H1 (cell line): ENCODE measurements at regions not wholly inside any gene's neighbourhood (a gene's known extent, or its start where the extent isn't known, plus 50 kb on each side); places are given as distances from the start of the nearest gene placed in this dataset.

Experiments
- CTCF ChIA-PET: fragments of 300-600 bp; sonication (Branson Sonifier 250); formaldehyde crosslinking; loops from one replicate; lab custom pipeline; 2021; ENCODE audit not compliant: partially characterized antibody; lab: Charles Lee
- POLR2A ChIA-PET: fragments of 300-600 bp; sonication (Branson Sonifier 250); formaldehyde crosslinking; loops from one replicate; lab custom pipeline; 2021; ENCODE audit warnings: inconsistent platforms; ENCODE audit not compliant: partially characterized antibody; lab: Charles Lee
- DNase-seq, 2 experiments: peaks; one replicate each; pipeline versions ENCODE4 v3.0.0 to v3.0.0-alpha.2; 2010 to 2022; ENCODE audit warnings: low spot score in 2 of 2, low read depth in 1 of 2, mixed read lengths in 1 of 2
- FAIRE-seq: peaks from 2 replicates; lab custom pipeline; 2011; peaks lifted over from hg19 to GRCh38; lab: Jason Lieb, UNC
- H2AFZ ChIP-seq: 2 replicates; pipeline ENCODE4 v1.8.1; 2012; ENCODE audit warnings: low read length, inconsistent platforms
- H2AK5ac ChIP-seq: 2 replicates; pipeline ENCODE4 v1.6.1; 2013; ENCODE audit warnings: low read depth, low read length
- H2BK120ac ChIP-seq: replicated peaks from 2 replicates; pipeline ENCODE3; 2013; ENCODE audit warnings: low read depth, low read length, inconsistent platforms
- H2BK12ac ChIP-seq: 2 replicates; pipeline ENCODE4 v1.6.1; 2013; ENCODE audit warnings: low read depth, low read length
- H2BK15ac ChIP-seq: 2 replicates; pipeline ENCODE4 v1.6.1; 2013; ENCODE audit warnings: low read length
- H2BK20ac ChIP-seq: 2 replicates; pipeline ENCODE4 v1.6.1; 2013; ENCODE audit warnings: low read length
- H2BK5ac ChIP-seq: 2 replicates; pipeline ENCODE4 v1.6.1; 2013; ENCODE audit warnings: low read depth, low read length
- H3K14ac ChIP-seq: 2 replicates; pipeline ENCODE4 v1.6.1; 2013; ENCODE audit warnings: inconsistent platforms; ENCODE audit not compliant: insufficient read length
- H3K18ac ChIP-seq: 2 replicates; pipeline ENCODE4 v1.6.1; 2013; ENCODE audit warnings: low read length; ENCODE audit errors: extremely low read depth
- H3K23ac ChIP-seq: 2 replicates; pipeline ENCODE4 v1.6.1; 2013; ENCODE audit warnings: inconsistent platforms; ENCODE audit not compliant: insufficient read length
- H3K23me2 ChIP-seq: 2 replicates; pipeline ENCODE4 v1.6.1; 2013; ENCODE audit warnings: low read depth, low read length
- H3K27ac ChIP-seq: 2 replicates; pipeline ENCODE4 v1.6.1; 2011; ENCODE audit warnings: low read depth, low read length, inconsistent platforms
- H3K27me3 ChIP-seq, 4 experiments: replicated peaks in 1 of 4; 1 replicate in 1 of 4; 2 replicates in 3 of 4; pipeline versions ENCODE4 v1.6.1 to v1.8.1; 2011 to 2013; ENCODE audit warnings: low read length in 3 of 4, mild to moderate bottlenecking in 3 of 4, inconsistent platforms in 2 of 4, mixed read lengths in 2 of 4, moderate library complexity in 1 of 4; ENCODE audit not compliant: control insufficient read depth in 3 of 4, insufficient read depth in 3 of 4; ENCODE audit errors: extremely low read depth in 1 of 4
- H3K36me3 ChIP-seq, 4 experiments: 2 replicates each; pipeline versions ENCODE4 v1.6.1 to v1.8.1; 2011 to 2013; ENCODE audit warnings: mild to moderate bottlenecking in 4 of 4, low read length in 3 of 4, moderate library complexity in 2 of 4, control low read depth in 1 of 4, inconsistent platforms in 1 of 4; ENCODE audit not compliant: insufficient read depth in 4 of 4, control insufficient read depth in 2 of 4
- H3K4ac ChIP-seq: replicated peaks from 2 replicates; pipeline ENCODE3; 2013; ENCODE audit warnings: low read length, low read depth, mixed read lengths, inconsistent platforms; ENCODE audit not compliant: insufficient read length
- H3K4me1 ChIP-seq, 4 experiments: replicated peaks in 1 of 4; 1 replicate in 1 of 4; 2 replicates in 3 of 4; pipeline versions ENCODE4 v1.6.1 to v1.8.1; 2011 to 2013; ENCODE audit warnings: low read length in 3 of 4, inconsistent platforms in 2 of 4, mixed read lengths in 1 of 4; ENCODE audit not compliant: insufficient read depth in 4 of 4, control insufficient read depth in 3 of 4
- H3K4me2 ChIP-seq, 2 experiments: 2 replicates each; pipeline versions ENCODE4 v1.6.1 to v1.8.1; 2011 to 2013; ENCODE audit warnings: low read depth in 2 of 2, low read length in 2 of 2, control low read depth in 1 of 2, inconsistent platforms in 1 of 2, mild to moderate bottlenecking in 1 of 2; ENCODE audit not compliant: insufficient read depth in 1 of 2
- H3K4me3 ChIP-seq, 4 experiments: fragments of 200-600, 300-600 bp in 1 of 4; sonication (generic), shearing (Covaris generic), sonication (Bioruptor Twin) in 1 of 4; 2 replicates each; pipeline versions ENCODE4 v1.5.1 to v1.8.1; 2011 to 2016; ENCODE audit warnings: low read length in 4 of 4, low read depth in 3 of 4, control low read depth in 2 of 4, inconsistent platforms in 2 of 4, mild to moderate bottlenecking in 2 of 4, mixed read lengths in 1 of 4, moderate library complexity in 1 of 4; ENCODE audit not compliant: insufficient read depth in 2 of 4; ENCODE audit errors: extremely low read depth in 1 of 4
- H3K56ac ChIP-seq: replicated peaks from 2 replicates; pipeline ENCODE3; 2013; ENCODE audit warnings: low read depth, mild to moderate bottlenecking, mixed read lengths, low read length, inconsistent platforms; ENCODE audit not compliant: insufficient read length
- H3K79me1 ChIP-seq: 2 replicates; pipeline ENCODE4 v1.6.1; 2013; ENCODE audit warnings: low read depth, low read length, control low read depth
- H3K79me2 ChIP-seq, 2 experiments: 2 replicates each; pipeline versions ENCODE4 v1.6.1 to v1.8.1; 2012 to 2013; ENCODE audit warnings: low read length in 2 of 2, mild to moderate bottlenecking in 2 of 2, inconsistent platforms in 1 of 2; ENCODE audit not compliant: insufficient read depth in 2 of 2, control insufficient read depth in 1 of 2
- H3K9ac ChIP-seq, 4 experiments: replicated peaks in 1 of 4; 1 replicate in 1 of 4; 2 replicates in 3 of 4; pipeline versions ENCODE4 v1.6.1 to v1.8.1; 2011 to 2013; ENCODE audit warnings: low read depth in 3 of 4, low read length in 3 of 4, control low read depth in 2 of 4, mild to moderate bottlenecking in 2 of 4, moderate library complexity in 2 of 4, inconsistent platforms in 1 of 4; ENCODE audit errors: extremely low read depth in 1 of 4
- H3K9me3 ChIP-seq, 2 experiments: 2 replicates each; pipeline versions ENCODE4 v1.6.1 to v1.8.1; 2012 to 2013; ENCODE audit warnings: mild to moderate bottlenecking in 2 of 2, moderate library complexity in 2 of 2, control low read depth in 1 of 2, inconsistent platforms in 1 of 2, low read depth in 1 of 2, low read length in 1 of 2, mixed read lengths in 1 of 2; ENCODE audit not compliant: insufficient read depth in 2 of 2
- H4K20me1 ChIP-seq, 2 experiments: replicated peaks in 1 of 2; 2 replicates each; pipeline versions ENCODE3 to v1.8.1; 2011 to 2013; ENCODE audit warnings: inconsistent platforms in 2 of 2, low read length in 2 of 2, mild to moderate bottlenecking in 1 of 2; ENCODE audit not compliant: insufficient read depth in 2 of 2, control insufficient read depth in 1 of 2
- H4K5ac ChIP-seq: 2 replicates; pipeline ENCODE4 v1.6.1; 2013; ENCODE audit warnings: low read length, low read depth, mixed read lengths, inconsistent platforms; ENCODE audit not compliant: insufficient read length
- H4K8ac ChIP-seq: 2 replicates; pipeline ENCODE4 v1.8.0; 2013; ENCODE audit warnings: mild to moderate bottlenecking, moderate library complexity, low read length, inconsistent platforms; ENCODE audit not compliant: insufficient read depth; ENCODE audit errors: extremely low read depth
- H4K91ac ChIP-seq: replicated peaks from 2 replicates; pipeline ENCODE3; 2013; ENCODE audit warnings: low read length, mixed read lengths, inconsistent platforms; ENCODE audit not compliant: insufficient read length
- CBX8 ChIP-seq: fragments of 300-800, 300-1000 bp; sonication (generic); IDR thresholded peaks from 2 replicates; pipeline ENCODE4 v1.7.1; 2016; ENCODE audit warnings: low read depth, low read length, borderline replicate concordance
- CREB1 ChIP-seq: IDR thresholded peaks from 2 replicates; pipeline ENCODE4 v1.6.1; 2012; ENCODE audit warnings: inconsistent platforms
- JUND ChIP-seq: IDR thresholded peaks from 2 replicates; pipeline ENCODE4 v1.6.1; 2011; ENCODE audit warnings: mild to moderate bottlenecking, improper control_type of control experiment, low read length
- KDM1A ChIP-seq: fragments of 200-600, 300-600 bp; sonication (generic); IDR thresholded peaks from 2 replicates; pipeline ENCODE4 v1.7.1; 2016; ENCODE audit warnings: mild to moderate bottlenecking, low read length, borderline replicate concordance
- RXRA ChIP-seq: IDR thresholded peaks from 2 replicates; pipeline ENCODE4 v1.6.1; 2011; ENCODE audit warnings: low read depth, mild to moderate bottlenecking, low read length, moderate library complexity; ENCODE audit not compliant: insufficient read depth
- TCF12 ChIP-seq: IDR thresholded peaks from 2 replicates; pipeline ENCODE4 v1.6.1; 2011; ENCODE audit warnings: low read depth, mild to moderate bottlenecking, low read length
- YY1 ChIP-seq: IDR thresholded peaks from 2 replicates; pipeline ENCODE4 v1.6.1; 2011; ENCODE audit warnings: low read depth, mild to moderate bottlenecking, low read length
- WGBS, 2 experiments: shearing (Covaris generic) in 1 of 2; methylation state at CpG; one replicate each; pipeline versions ENCODE4 v1.1.6 to v1.1.7; 2013 to 2015; ENCODE audit warnings: low lambda C conversion rate in 2 of 2, mixed read lengths in 2 of 2, inconsistent platforms in 1 of 2, low coverage in 1 of 2, missing lambda C conversion rate in 1 of 2; ENCODE audit not compliant: insufficient replicate concordance in 2 of 2, insufficient coverage in 1 of 2, insufficient read length in 1 of 2; ENCODE audit errors: extremely low coverage in 1 of 2, missing lambda C conversion rate in 1 of 2; 5-methylcytosine and 5-hydroxymethylcytosine counted together

DNA sequence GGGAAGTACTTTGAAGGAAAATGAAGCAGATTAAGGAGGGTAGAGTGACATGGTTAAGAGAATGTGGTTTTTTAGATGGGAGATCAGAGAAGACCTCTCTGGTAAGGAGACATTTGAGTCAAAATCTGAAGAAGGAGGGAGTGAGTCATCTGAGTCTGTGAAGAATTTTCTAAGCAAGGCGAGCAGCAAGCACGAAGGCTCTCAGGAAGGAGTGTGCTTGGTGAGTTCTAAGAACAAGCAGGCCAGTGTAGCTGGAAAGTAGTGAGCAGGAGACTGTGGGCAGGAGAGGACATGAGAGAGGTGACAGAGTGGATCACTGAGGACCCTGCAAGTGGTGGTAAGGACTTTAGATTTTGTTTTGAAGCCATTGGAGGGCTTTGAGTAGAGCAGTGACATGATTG lies 76.3 kb upstream of the FUT8 start:
- Histone ChIP-seq H3K18ac (no peak overlapping the region), H3K79me1 (no peaks in the 10 kb centered on the region), H3K27me3 (peaks cover 12 to 53% (median 34%) of the 10 kb centered on the region in 4 experiments), H2BK15ac (no peak overlapping the region), H3K9ac (no peak overlapping the region), H3K4me3 (no peak overlapping the region), H3K36me3 (peaks cover 0 to 2% (median 0%) of the 10 kb centered on the region in 4 experiments; a peak in 1 of 8 replicates), H3K9me3 (no peaks in the 10 kb centered on the region), H3K14ac (no peak overlapping the region), H3K4me1 (peaks cover 2 to 21% (median 11%) of the 10 kb centered on the region in 4 experiments; a peak in 5 of 7 replicates), H3K23ac (no peak overlapping the region), H3K4ac (no peak overlapping the region), H2AFZ (no peak overlapping the region), H4K20me1 (no peaks in the 10 kb centered on the region), H3K27ac (no peak overlapping the region), H4K8ac (no peak overlapping the region), H2BK12ac (peak overlapping the region; percentile 19; the same call in 1 of the 2 replicates), H3K56ac (no peak overlapping the region), H4K5ac (no peak overlapping the region), H3K23me2 (peaks cover 2% of the 10 kb centered on the region; the same call in 1 of the 2 replicates), H3K79me2 (no peaks in the 10 kb centered on the region), H4K91ac (no peak overlapping the region), H2BK20ac (no peak overlapping the region), H2AK5ac (peak overlapping the region; percentile 75; the same call in 1 of the 2 replicates), H3K4me2 (no peak overlapping the region; a peak in 1 of 4 replicates), H2BK120ac (no peak overlapping the region), H2BK5ac (no peak overlapping the region)
- WGBS, 2 experiments = 96% methylated on average over 2 of the region's 2 CpGs; no CpG with 5 or more reads in 1 of the 2 experiments
- no peak for DNase-seq
- ChIA-PET POLR2A (no interaction called here), CTCF (interaction anchor here (0.6 to 2.0 kb wide), 3 partner anchors 15 to 75 kb away, joined by 3 to 6 read pairs (median 4); no protein-coding TSS in a partner anchor)
- no peak for FAIRE-seq
- TF ChIP-seq CREB1 (no peak), RXRA (no peak), JUND (no peak), KDM1A (no peak), TCF12 (no peak), YY1 (no peak), CBX8 (no peak)
